HG03139 (cell line): ENCODE measurements at regions not wholly inside any gene's neighbourhood (a gene's known extent, or its start where the extent isn't known, plus 50 kb on each side); places are given as distances from the start of the nearest gene placed in this dataset.
A peak's percentile ranks its signal among the peaks of the same experiment; 100 is the strongest.
"Not testable (repeated sequence)": the region's sequence is repeated elsewhere in the genome, so short reads cannot be mapped to it uniquely, and the experiment has no call there.

Experiments
- ATAC-seq: cut with Tn5 transposase; IDR thresholded peaks from one replicate; pipeline ENCODE4 v1.9.1; 2021; ENCODE audit not compliant: unreplicated experiment

- peak; percentile 87 for ATAC-seq
These were observed 58.9 kb upstream of the THUMPD2 start for GRCh38 chr2:39837856-39838453.

GRCh38 chr2:39836638-39837037 is 57.6 kb upstream of the THUMPD2 start:
- no peak for ATAC-seq

GRCh38 chr2:39834426-39834825 is 55.4 kb upstream of the THUMPD2 start:
- ATAC-seq: no peak

- not testable (repeated sequence) for ATAC-seq
These were observed 51.6 kb upstream of the THUMPD2 start for GRCh38 chr2:39830610-39831009.
